CD14-positive monocyte (primary cell): ENCODE measurements at regions not wholly inside any gene's neighbourhood (a gene's known extent, or its start where the extent isn't known, plus 50 kb on each side); places are given as distances from the start of the nearest gene placed in this dataset.

ENCODE experiments used
- DNase-seq, 3 donors: peaks; one replicate each; pipeline ENCODE4 v3.0.0-alpha.2; 2011 to 2022
- H2AFZ ChIP-seq: 2 replicates; pipeline ENCODE4 v1.6.0; 2012; ENCODE audit warnings: mild to moderate bottlenecking, low read depth, low read length, inconsistent platforms; ENCODE audit not compliant: insufficient read depth, poor library complexity, severe bottlenecking
- H3K27ac ChIP-seq, 2 donors: 1 replicate in 1 of 2; 2 replicates in 1 of 2; pipeline ENCODE4 v1.5.1; 2012 to 2013; ENCODE audit warnings: low read length in 2 of 2, control low read depth in 1 of 2, inconsistent platforms in 1 of 2, low read depth in 1 of 2, mild to moderate bottlenecking in 1 of 2
- H3K27me3 ChIP-seq, 2 donors: one replicate each; pipeline versions ENCODE4 v1.6.0 to v1.6.1; 2011 to 2013; ENCODE audit warnings: low read length in 2 of 2; ENCODE audit not compliant: control insufficient read depth in 2 of 2, insufficient read depth in 2 of 2
- H3K36me3 ChIP-seq, 2 donors: replicated peaks in 1 of 2; 1 replicate in 1 of 2; 2 replicates in 1 of 2; pipeline versions ENCODE4 v1.5.1 to v1.6.1; 2012 to 2013; ENCODE audit warnings: low read length in 2 of 2, control low read depth in 1 of 2, inconsistent platforms in 1 of 2, mild to moderate bottlenecking in 1 of 2; ENCODE audit not compliant: insufficient read depth in 2 of 2, control insufficient read depth in 1 of 2
- H3K4me1 ChIP-seq, 2 donors: 1 replicate in 1 of 2; 2 replicates in 1 of 2; pipeline versions ENCODE4 v1.5.1 to v1.6.1; 2012 to 2013; ENCODE audit warnings: low read length in 2 of 2, control low read depth in 1 of 2, inconsistent platforms in 1 of 2, mild to moderate bottlenecking in 1 of 2, moderate library complexity in 1 of 2; ENCODE audit not compliant: insufficient read depth in 2 of 2, control insufficient read depth in 1 of 2
- H3K4me2 ChIP-seq: replicated peaks from 2 replicates; pipeline ENCODE3; 2012; ENCODE audit warnings: low read length, moderate library complexity, mild to moderate bottlenecking; ENCODE audit not compliant: poor library complexity, severe bottlenecking; ENCODE audit errors: extremely low read depth
- H3K4me3 ChIP-seq, 3 experiments: fragments of 200-600 bp in 1 of 3; sonication (generic) in 1 of 3; replicated peaks in 1 of 3; 1 replicate in 2 of 3; 2 replicates in 1 of 3; pipeline ENCODE4 v1.5.1; 2011 to 2013; ENCODE audit warnings: low read length in 3 of 3, mild to moderate bottlenecking in 3 of 3, control low read depth in 2 of 3, low read depth in 2 of 3, inconsistent platforms in 1 of 3, moderate library complexity in 1 of 3
- H3K79me2 ChIP-seq: 2 replicates; pipeline ENCODE4 v1.6.0; 2012; ENCODE audit warnings: mild to moderate bottlenecking, control low read depth, inconsistent platforms, low read length, moderate library complexity; ENCODE audit not compliant: insufficient read depth
- H3K9ac ChIP-seq: 2 replicates; pipeline ENCODE4 v1.6.0; 2017; ENCODE audit warnings: low read length, mild to moderate bottlenecking; ENCODE audit not compliant: insufficient read depth, poor library complexity, severe bottlenecking
- H3K9me3 ChIP-seq, 2 donors: replicated peaks in 1 of 2; 1 replicate in 1 of 2; 2 replicates in 1 of 2; pipeline versions ENCODE4 v1.5.1 to v1.6.1; 2012 to 2013; ENCODE audit warnings: low read length in 2 of 2, control low read depth in 1 of 2; ENCODE audit not compliant: control insufficient read depth in 1 of 2, insufficient read depth in 1 of 2
- H4K20me1 ChIP-seq: 2 replicates; pipeline ENCODE4 v1.6.0; 2012; ENCODE audit warnings: mild to moderate bottlenecking, low read length, control low read depth, moderate library complexity; ENCODE audit not compliant: insufficient read depth
- H3K27ac Mint-ChIP-seq, 7 donors: one replicate each; pipeline ENCODE4 v1.8.0; 2020; ENCODE audit warnings: mild to moderate bottlenecking in 7 of 7, mixed read lengths in 7 of 7, moderate library complexity in 6 of 7, inconsistent platforms in 2 of 7
- H3K27me3 Mint-ChIP-seq, 3 donors: one replicate each; pipeline ENCODE4 v1.8.0; 2021 to 2022; ENCODE audit warnings: low read depth in 3 of 3, mild to moderate bottlenecking in 3 of 3, mixed read lengths in 3 of 3, moderate library complexity in 3 of 3, inconsistent platforms in 1 of 3
- H3K36me3 Mint-ChIP-seq, 2 donors: one replicate each; pipeline ENCODE4 v1.8.0; 2020; ENCODE audit warnings: mixed read lengths in 2 of 2, inconsistent platforms in 1 of 2, mild to moderate bottlenecking in 1 of 2
- H3K4me1 Mint-ChIP-seq: one replicate; pipeline ENCODE4 v1.8.0; 2020; ENCODE audit warnings: mild to moderate bottlenecking, mixed read lengths
- H3K4me3 Mint-ChIP-seq, 2 donors: one replicate each; pipeline ENCODE4 v1.8.0; 2020; ENCODE audit warnings: mild to moderate bottlenecking in 2 of 2, mixed read lengths in 2 of 2, moderate library complexity in 1 of 2
- H3K9me3 Mint-ChIP-seq, 7 donors: one replicate each; pipeline ENCODE4 v1.8.0; 2020 to 2022; ENCODE audit warnings: mixed read lengths in 7 of 7, mild to moderate bottlenecking in 6 of 7, moderate library complexity in 6 of 7, inconsistent platforms in 2 of 7
- CTCF ChIP-seq: fragments of 200-600 bp; IDR thresholded peaks from one replicate; pipeline ENCODE4 v1.8.0; 2022; ENCODE audit warnings: antibody characterized with exemption, mild to moderate bottlenecking
- WGBS: methylation state at CpG from one replicate; pipeline ENCODE4 v1.1.5; 2013; ENCODE audit warnings: missing lambda C conversion rate; ENCODE audit not compliant: insufficient coverage; 5-methylcytosine and 5-hydroxymethylcytosine counted together
- intact Hi-C, 2 donors: fragments of 100-400 bp; cut with micrococcal nuclease; formaldehyde crosslinking; loops; one replicate each; pipeline versions ENCODE4 v1.15.0 to v1.15.1; 2023

GRCh38 chr4:134865675-134866074 is 664.1 kb upstream of the PABPC4L start:
- H3K4me3 ChIP-seq = no peak overlapping the region
- H3K4me1 Mint-ChIP-seq = no peaks in the 10 kb centered on the region
- no peaks in the 10 kb centered on the region for H3K4me1 ChIP-seq
- no peaks in the 10 kb centered on the region for H3K36me3 ChIP-seq
- intact Hi-C loops = no loop called here
- peaks cover 0 to 2% (median 0%) of the 10 kb centered on the region in 7 donors for H3K9me3 Mint-ChIP-seq
- H3K27ac ChIP-seq = no peak overlapping the region
- H3K4me2 ChIP-seq = no peak overlapping the region
- H3K9me3 ChIP-seq = no peaks in the 10 kb centered on the region
- no CpG with 5 or more reads among the region's 1 CpG for WGBS
- no peaks in the 10 kb centered on the region for H3K36me3 Mint-ChIP-seq
- no peak overlapping the region for H3K27ac Mint-ChIP-seq
- no peaks in the 10 kb centered on the region for H3K27me3 Mint-ChIP-seq
- H3K9ac ChIP-seq = no peak overlapping the region
- DNase-seq = no peak
- no peak overlapping the region for H3K4me3 Mint-ChIP-seq
- TF ChIP-seq CTCF = no peak
- no peak overlapping the region for H2AFZ ChIP-seq
- H3K79me2 ChIP-seq = no peaks in the 10 kb centered on the region
- no peaks in the 10 kb centered on the region for H3K27me3 ChIP-seq
- H4K20me1 ChIP-seq = no peaks in the 10 kb centered on the region

- no peak for DNase-seq
- no peaks in the 10 kb centered on the region for H3K36me3 ChIP-seq
- Mint-ChIP-seq H3K27me3 (no peaks in the 10 kb centered on the region), H3K36me3 (no peaks in the 10 kb centered on the region), H3K4me3 (no peak overlapping the region), H3K27ac (no peak overlapping the region), H3K4me1 (no peaks in the 10 kb centered on the region), H3K9me3 (no peaks in the 10 kb centered on the region)
- no peak overlapping the region for H3K9ac ChIP-seq
- H4K20me1 ChIP-seq = no peaks in the 10 kb centered on the region
- no peaks in the 10 kb centered on the region for H3K9me3 ChIP-seq
- intact Hi-C loops = no loop called here
- no peaks in the 10 kb centered on the region for H3K27me3 ChIP-seq
- no peak overlapping the region for H3K27ac ChIP-seq
- no peak overlapping the region for H2AFZ ChIP-seq
- WGBS = no CpG with 5 or more reads among the region's 2 CpGs
- TF ChIP-seq CTCF = no peak
- no peaks in the 10 kb centered on the region for H3K79me2 ChIP-seq
- H3K4me3 ChIP-seq = no peak overlapping the region
- no peak overlapping the region for H3K4me2 ChIP-seq
- H3K4me1 ChIP-seq = no peaks in the 10 kb centered on the region
Measured at GRCh38 chr4:134862116-134862515, 660.5 kb upstream of the PABPC4L start.
